Brain pericyte (primary cell): ENCODE measurements at regions not wholly inside any gene's neighbourhood (a gene's known extent, or its start where the extent isn't known, plus 50 kb on each side); places are given as distances from the start of the nearest gene placed in this dataset.
"Not testable (repeated sequence)": the region's sequence is repeated elsewhere in the genome, so short reads cannot be mapped to it uniquely, and the experiment has no call there.

ENCODE experiments used
- DNase-seq: peaks from one replicate; pipeline ENCODE4 v3.0.0-alpha.2; 2012; ENCODE audit warnings: low read depth, low spot score

GRCh38 chrX:121169099-121170035, 122.0 kb downstream of the GLUD2 start:
- no peak for DNase-seq

DNA sequence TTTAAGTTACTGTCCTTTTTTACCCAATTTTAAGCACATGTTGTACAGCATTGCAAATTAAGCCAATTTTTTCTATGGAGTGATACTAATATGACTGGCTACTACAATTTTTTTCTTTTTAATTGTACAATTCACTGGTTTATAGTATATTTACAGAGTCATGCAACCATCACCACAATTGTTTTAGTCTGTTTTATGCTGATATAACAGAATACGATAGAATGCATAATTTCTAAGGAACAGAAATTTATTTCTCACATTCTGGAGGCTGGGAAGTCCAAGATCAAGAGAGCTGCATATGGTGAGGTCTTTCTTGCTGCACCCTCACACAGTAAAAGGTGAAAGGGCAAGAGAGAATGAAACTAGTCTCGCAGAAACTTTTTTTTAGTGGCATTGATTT, 125.3 kb downstream of the GLUD2 start:
- DNase-seq: no peak

DNA sequence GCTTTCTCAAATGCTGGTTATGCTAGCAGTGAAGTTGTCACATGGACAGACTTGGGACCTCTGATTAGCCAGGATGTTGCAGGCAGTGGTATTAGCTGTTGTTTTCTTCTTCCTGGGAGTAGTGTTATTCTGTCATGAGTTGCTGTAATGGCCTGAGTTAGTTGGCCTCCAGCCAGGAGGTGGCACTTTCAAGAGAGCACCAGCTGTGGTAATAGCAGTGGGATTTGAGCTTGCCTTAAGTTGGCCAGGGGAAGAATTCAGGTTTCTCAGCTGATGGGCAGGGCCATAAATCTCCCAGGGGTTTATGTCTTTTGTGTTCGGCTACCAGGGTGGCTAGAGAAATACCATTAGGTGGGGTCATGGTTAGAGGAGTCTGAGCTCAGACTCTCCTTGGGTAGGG, 132.6 kb downstream of the GLUD2 start:
- DNase-seq: no peak

DNA sequence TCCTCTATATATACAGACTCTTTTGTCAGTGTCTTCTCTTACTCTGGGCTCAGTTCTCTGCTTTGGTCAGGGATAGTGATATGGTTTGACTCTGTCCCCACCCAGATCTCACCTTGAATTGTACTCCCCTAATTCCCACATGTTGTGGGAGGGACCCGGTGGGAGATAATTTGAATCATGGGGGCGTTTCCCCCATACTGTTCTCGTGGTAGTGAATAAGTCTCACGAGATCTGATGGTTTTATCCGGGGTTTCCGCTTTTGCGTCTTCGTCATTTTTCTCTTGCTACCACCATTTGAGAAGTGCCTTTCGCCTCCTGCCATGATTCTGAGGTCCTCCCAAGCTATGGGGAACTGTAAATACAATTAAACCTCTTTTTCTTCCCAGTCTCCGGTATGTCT, 144.4 kb downstream of the GLUD2 start:
- DNase-seq: no peak

GRCh38 chrX:121195719-121196118, 148.3 kb downstream of the GLUD2 start:
- DNase-seq: no peak

DNA sequence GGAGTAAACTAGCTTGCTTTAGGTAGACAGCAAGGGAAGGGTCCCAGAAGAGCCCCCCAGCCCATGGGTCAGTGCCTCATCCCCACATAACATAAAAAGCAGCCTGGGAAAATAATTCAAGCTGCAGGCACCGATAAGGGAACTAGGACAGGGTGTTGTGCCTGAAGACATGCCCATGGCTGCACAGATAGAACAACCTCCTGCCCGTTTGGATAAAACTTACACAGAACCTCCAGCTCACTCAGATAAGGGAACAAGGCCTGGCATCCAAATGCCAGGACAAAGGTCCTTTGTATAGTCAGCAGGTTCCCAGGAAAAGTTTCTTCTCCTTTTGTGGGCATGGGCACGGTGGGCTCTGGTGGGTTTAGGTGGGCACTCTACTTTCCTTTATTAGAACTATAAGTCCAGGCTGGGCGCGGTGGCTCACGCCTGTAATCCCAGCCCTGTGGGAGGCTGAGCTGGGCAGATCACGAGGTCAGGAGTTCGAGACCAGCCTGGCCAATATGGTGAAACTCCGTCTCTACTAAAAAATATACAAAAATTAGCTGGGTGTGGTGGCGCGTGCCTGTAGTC, 149.5 kb downstream of the GLUD2 start:
- DNase-seq: not testable (repeated sequence)

- DNase-seq: no peak
Observed at GRCh38 chrX:121208563-121208962, 161.2 kb downstream of the GLUD2 start.

DNA sequence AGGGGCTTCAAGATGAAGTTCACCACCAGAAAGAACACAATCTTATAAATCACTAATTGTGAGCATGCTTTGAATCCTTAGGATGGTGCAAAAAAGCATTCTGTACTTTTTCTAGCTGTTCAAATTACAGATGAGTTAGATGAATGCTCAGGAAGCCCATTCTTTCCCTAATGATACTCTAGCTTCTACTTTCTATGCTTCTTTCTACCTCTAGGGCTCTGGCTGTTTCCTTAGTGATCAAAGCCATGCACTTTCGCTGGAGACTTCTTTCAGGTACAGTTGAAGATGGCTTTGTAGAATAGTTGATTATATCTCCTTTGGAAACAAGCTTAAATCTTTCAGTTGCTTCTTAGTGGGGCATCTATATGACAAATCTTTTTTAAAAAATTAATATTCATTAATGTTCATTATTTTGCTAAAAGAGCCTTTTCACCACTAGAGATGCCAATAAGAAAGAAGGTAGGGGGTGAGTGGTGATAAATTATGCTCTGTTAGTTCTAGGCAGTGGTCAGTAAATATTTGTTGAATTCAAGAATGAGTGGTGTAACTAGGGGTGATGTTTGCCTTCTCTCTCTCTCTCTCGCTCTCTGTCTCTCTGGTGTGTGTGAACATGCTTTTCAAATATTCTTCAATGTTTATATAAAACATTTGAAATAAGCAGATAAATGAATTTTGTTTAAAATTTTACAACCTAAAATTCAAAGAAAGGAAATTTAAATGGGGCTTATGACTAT, 169.4 kb downstream of the GLUD2 start:
- no peak for DNase-seq

- DNase-seq: no peak
Observed at GRCh38 chrX:121221322-121221977, 174.0 kb downstream of the GLUD2 start.

DNA sequence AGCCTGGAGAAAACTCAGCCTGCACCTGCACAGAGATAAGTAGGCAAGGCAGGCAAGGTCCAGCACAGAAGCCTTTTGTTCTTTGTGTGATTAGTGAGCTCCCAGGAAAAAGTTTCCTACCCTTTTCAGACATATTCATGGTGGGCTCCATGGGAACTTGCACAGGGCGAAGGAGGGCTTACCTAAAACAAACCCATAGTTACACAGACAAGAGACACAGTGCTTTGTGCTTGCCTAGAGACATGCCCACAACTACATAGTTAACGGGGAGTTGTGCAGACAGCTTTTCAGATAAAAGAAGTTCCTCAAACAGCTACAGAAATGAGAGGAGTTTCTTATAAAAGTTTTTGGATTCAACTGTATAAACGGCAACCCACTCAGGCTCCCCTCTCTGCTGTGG, 180.5 kb downstream of the GLUD2 start:
- no peak for DNase-seq

- no peak for DNase-seq
Observed at GRCh38 chrX:121231566-121232358, 184.4 kb downstream of the GLUD2 start.

DNA sequence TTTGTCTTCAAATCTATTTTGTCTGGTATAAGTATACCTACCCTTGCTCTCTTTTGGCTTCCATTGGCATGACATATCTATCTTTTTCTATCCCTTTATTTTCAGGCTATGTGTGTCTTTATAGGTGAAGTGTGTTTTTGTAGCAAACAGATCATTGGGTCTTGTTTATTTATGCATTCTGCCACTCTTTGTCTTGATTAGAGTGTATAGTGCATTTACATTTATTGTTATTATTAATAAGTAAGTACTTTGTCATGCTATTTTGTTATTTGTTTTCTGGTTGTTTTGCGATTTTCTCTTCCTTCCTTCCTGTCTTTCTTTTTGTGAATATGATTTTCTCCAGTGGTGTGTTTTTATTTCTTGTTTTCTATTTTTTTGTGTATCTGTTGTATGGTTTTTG, 188.6 kb downstream of the GLUD2 start:
- no peak for DNase-seq

GRCh38 chrX:121238093-121238492, 190.7 kb downstream of the GLUD2 start:
- no peak for DNase-seq

GRCh38 chrX:121244511-121244910, 197.1 kb downstream of the GLUD2 start:
- DNase-seq: no peak

GRCh38 chrX:121245763-121246162, 198.4 kb downstream of the GLUD2 start:
- DNase-seq: no peak

DNA sequence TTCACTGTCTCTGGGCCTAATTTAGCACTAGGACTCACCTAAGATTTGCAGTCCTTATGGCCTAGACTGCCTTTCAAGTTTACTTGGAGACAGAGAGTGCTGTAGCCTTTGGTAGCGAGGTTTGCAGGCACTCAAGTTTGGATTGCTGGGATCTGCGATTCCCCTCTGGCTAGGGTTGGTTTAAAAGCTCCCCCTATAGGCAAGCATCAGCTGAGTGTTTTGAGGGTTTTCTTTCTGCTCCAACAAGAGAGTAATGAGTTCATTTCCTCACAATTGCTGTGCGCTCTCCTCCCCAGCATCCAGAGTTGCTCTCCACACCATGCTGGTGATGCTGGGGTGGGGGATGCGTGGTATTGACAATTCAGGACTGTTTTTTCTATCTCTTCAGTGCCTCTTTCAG, 206.9 kb downstream of the GLUD2 start:
- no peak for DNase-seq

DNA sequence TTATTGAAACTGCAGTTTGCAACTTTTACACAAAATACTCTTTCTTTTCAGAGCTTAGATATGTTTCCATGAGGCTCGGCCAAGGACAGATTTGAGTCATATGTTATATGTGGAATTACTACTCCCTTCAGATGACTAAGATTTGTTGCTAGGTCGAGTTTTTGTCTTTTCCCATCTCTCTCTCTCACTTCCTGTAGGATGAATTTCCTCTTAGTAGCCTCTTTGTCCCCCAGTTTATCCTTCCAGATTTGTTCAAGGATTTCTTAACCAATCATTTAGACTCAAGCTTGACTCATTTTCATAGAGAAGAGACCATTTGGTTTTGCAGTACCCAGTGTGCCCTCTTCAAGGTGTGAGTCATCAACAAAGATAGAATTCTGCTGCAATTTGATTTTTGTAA, 209.2 kb downstream of the GLUD2 start:
- DNase-seq: no peak

DNA sequence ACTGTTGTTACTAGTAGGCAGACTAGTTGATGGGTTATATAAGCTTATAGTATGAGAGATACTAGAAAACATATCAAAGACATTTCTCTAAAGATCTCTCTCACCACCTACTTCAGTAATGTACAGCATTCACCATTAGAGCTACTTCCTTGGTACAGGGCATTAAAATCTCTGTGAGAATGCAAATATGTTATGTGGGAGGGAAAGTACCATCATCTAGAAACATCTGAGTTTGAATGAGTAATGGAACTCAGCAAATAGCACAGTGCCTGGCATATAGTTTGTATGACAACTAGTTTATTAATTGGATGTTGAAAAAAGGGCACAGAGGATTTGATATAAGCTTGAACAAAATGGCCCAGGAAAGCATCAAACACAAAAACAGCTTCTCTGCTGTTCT, 211.1 kb downstream of the GLUD2 start:
- no peak for DNase-seq

DNA sequence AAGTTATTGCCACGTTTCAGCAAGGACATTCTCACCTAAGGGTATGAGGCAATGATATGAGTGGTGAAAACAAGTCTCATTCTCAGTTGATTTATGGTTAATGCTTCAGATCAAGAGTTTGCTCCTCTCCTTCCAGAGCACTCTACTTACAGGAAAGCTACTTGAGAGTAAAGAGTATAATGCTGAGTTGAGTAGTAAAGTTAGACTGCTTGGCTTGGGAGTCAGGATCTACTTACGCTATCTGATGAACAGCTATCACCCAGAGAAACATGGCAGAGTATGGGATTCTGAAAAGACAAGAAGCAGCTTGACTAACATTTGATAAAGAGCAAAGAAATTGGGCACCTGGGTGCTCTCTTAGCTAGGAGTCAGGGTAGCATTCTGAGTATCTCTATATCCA, 211.8 kb downstream of the GLUD2 start:
- DNase-seq: no peak

DNA sequence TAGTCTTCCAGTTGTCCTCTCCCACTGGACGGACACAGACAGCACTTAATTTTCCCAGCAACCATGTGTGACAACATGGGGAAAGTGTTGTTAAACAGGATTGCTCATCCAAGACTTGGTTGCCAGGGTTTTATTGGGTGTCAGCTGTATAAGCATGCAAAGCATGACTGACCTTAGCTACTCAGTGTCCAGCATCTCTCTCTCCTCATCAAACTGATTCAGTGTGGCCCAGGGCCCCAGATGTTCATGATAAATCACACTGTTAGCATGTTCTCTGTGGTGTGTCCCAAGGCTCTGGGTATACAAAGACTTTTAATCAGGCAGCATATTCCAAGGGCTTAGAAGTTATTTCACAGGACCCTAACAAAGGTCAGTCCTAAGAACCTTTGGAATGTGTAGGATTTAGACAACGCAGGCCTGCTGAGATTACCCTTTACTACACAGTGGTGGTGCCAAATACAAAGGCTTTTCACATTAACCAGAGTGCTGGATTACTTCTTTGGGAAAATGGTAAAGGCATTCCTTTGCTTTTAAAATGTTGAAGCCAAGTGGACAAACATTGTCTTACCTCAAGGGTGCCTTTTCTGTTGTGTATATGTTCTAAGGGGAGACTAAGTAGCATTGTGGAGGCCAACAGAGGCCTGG, 213.3 kb downstream of the GLUD2 start:
- no peak for DNase-seq

DNA sequence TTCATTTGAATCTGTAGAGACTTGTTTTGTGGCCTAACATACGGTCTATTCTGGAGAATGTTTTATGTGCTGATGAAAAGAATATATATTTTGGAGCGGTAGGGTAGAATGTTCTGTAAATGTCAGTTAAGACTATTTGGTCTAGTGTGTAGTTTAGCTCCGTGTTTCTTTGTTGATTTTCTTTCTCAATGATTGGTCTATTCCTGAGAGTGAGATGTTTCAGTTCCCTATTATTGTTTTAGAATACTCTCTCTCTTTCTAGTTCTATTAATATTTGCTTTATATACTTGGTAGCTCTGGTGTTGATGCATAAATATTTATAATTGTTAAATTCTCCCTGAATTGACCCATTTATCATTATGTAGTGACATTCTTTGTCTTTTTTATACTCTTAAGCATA, 236.5 kb downstream of the GLUD2 start:
- no peak for DNase-seq
